Keratinocyte (primary cell): ENCODE measurements at regions not wholly inside any gene's neighbourhood (a gene's known extent, or its start where the extent isn't known, plus 50 kb on each side); places are given as distances from the start of the nearest gene placed in this dataset.

ENCODE experiments used
- DNase-seq: peaks from one replicate; pipeline ENCODE4 v3.0.0-alpha.2; 2011; ENCODE audit warnings: low read depth, missing footprints, low spot score
- FAIRE-seq: peaks from 2 replicates; lab custom pipeline; 2011; peaks lifted over from hg19 to GRCh38; lab: Jason Lieb, UNC
- H2AFZ ChIP-seq: 2 replicates; pipeline ENCODE4 v1.6.0; 2012; ENCODE audit warnings: low read length, control low read depth, inconsistent platforms; ENCODE audit not compliant: control insufficient read depth
- H3K27ac ChIP-seq: 2 replicates; pipeline ENCODE4 v1.5.1; 2011; ENCODE audit warnings: low read length; ENCODE audit not compliant: control insufficient read depth, insufficient read depth
- H3K27me3 ChIP-seq: 3 replicates; pipeline ENCODE4 v1.6.0; 2011; ENCODE audit warnings: low read length; ENCODE audit not compliant: control insufficient read depth, insufficient read depth; ENCODE audit errors: extremely low read depth
- H3K36me3 ChIP-seq, 2 experiments: 2 replicates in 1 of 2; 3 replicates in 1 of 2; pipeline ENCODE4 v1.5.1; 2011; ENCODE audit warnings: low read length in 2 of 2, mild to moderate bottlenecking in 1 of 2; ENCODE audit not compliant: control insufficient read depth in 2 of 2, insufficient read depth in 2 of 2; ENCODE audit errors: extremely low read depth in 1 of 2
- H3K4me1 ChIP-seq: 3 replicates; pipeline ENCODE4 v1.5.1; 2011; ENCODE audit warnings: low read length; ENCODE audit not compliant: control insufficient read depth, insufficient read depth; ENCODE audit errors: extremely low read depth
- H3K4me2 ChIP-seq: 3 replicates; pipeline ENCODE4 v1.6.0; 2011; ENCODE audit warnings: low read depth, low read length; ENCODE audit not compliant: control insufficient read depth, insufficient read depth; ENCODE audit errors: extremely low read depth
- H3K4me3 ChIP-seq, 3 experiments: fragments of 200-600 bp in 1 of 3; sonication (generic) in 1 of 3; 2 replicates in 2 of 3; 3 replicates in 1 of 3; pipeline ENCODE4 v1.5.1; 2011 to 2016; ENCODE audit warnings: low read length in 3 of 3, mild to moderate bottlenecking in 3 of 3, control low read depth in 2 of 3, inconsistent platforms in 1 of 3, low read depth in 1 of 3, mixed read lengths in 1 of 3, mixed run types in 1 of 3, moderate library complexity in 1 of 3; ENCODE audit not compliant: control insufficient read depth in 2 of 3, insufficient read depth in 2 of 3; ENCODE audit errors: extremely low read depth in 1 of 3
- H3K79me2 ChIP-seq: 2 replicates; pipeline ENCODE4 v1.6.0; 2012; ENCODE audit warnings: low read length; ENCODE audit not compliant: control insufficient read depth, insufficient read depth
- H3K9ac ChIP-seq: 3 replicates; pipeline ENCODE4 v1.6.0; 2011; ENCODE audit warnings: low read length; ENCODE audit not compliant: control insufficient read depth, insufficient read depth; ENCODE audit errors: extremely low read depth
- H3K9me1 ChIP-seq: 3 replicates; pipeline ENCODE4 v1.6.0; 2011; ENCODE audit warnings: low read length; ENCODE audit not compliant: control insufficient read depth, insufficient read depth; ENCODE audit errors: extremely low read depth
- H3K9me3 ChIP-seq: 2 replicates; pipeline ENCODE4 v1.5.1; 2012; ENCODE audit warnings: low read depth, low read length; ENCODE audit not compliant: control insufficient read depth
- H4K20me1 ChIP-seq: 3 replicates; pipeline ENCODE4 v1.6.0; 2011; ENCODE audit warnings: low read length; ENCODE audit not compliant: control insufficient read depth, insufficient read depth; ENCODE audit errors: extremely low read depth
- CTCF ChIP-seq, 3 experiments: IDR thresholded peaks in 1 of 3; conservative IDR thresholded peaks in 1 of 3; optimal IDR thresholded peaks in 1 of 3; 2 replicates in 2 of 3; 3 replicates in 1 of 3; pipeline versions ENCODE3 to v1.5.1; 2011; ENCODE audit warnings: low read length in 3 of 3, mild to moderate bottlenecking in 3 of 3, moderate library complexity in 2 of 3, control low read depth in 1 of 3, inconsistent platforms in 1 of 3; ENCODE audit not compliant: insufficient read depth in 2 of 3; ENCODE audit errors: extremely low read depth in 1 of 3
- EZH2 ChIP-seq: IDR thresholded peaks from one replicate; pipeline ENCODE4 v1.6.1; 2012; ENCODE audit warnings: inconsistent platforms, mild to moderate bottlenecking, low read length, moderate library complexity
- dilution Hi-C: fragments of 300-500 bp; cut with MboI; formaldehyde crosslinking; loops from one replicate; pipeline ENCODE4 v1.7.0; 2020; ENCODE audit warnings: low sequenced_read_pairs; ENCODE audit not compliant: extremely low pct_ligation_motif_present

- Histone ChIP-seq H3K9me3 (no peaks in the 10 kb centered on the region), H3K27ac (no peak overlapping the region), H3K4me1 (no peaks in the 10 kb centered on the region), H3K36me3 (no peaks in the 10 kb centered on the region), H3K4me2 (no peak overlapping the region), H3K9ac (no peak overlapping the region), H3K4me3 (no peak overlapping the region), H3K9me1 (no peaks in the 10 kb centered on the region), H4K20me1 (no peaks in the 10 kb centered on the region), H2AFZ (no peak overlapping the region), H3K27me3 (no peaks in the 10 kb centered on the region), H3K79me2 (no peaks in the 10 kb centered on the region)
- TF ChIP-seq EZH2 (no peak), CTCF (optimal IDR thresholded peaks at IDR 0.05 in 1 of 3, IDR thresholded peaks at IDR 0.05 in 1 of 3, conservative IDR thresholded peaks at IDR 0.05 in 1 of 3; ENCODE audit: extremely low read depth in 1 of 3, insufficient read depth in 2 of 3, low read length in 3 of 3) (no peak)
- FAIRE-seq (no peak), DNase-seq (no peak)
- dilution Hi-C loops, result no loop called here
These were observed 51.0 kb upstream of the IRX5 start for GRCh38 chr16:54879681-54880080.

- TF ChIP-seq EZH2, result no peak
- no peak for TF ChIP-seq CTCF (optimal IDR thresholded peaks at IDR 0.05 in 1 of 3, IDR thresholded peaks at IDR 0.05 in 1 of 3, conservative IDR thresholded peaks at IDR 0.05 in 1 of 3; ENCODE audit: extremely low read depth in 1 of 3, insufficient read depth in 2 of 3, low read length in 3 of 3)
- H4K20me1 ChIP-seq, result no peaks in the 10 kb centered on the region
- H3K4me2 ChIP-seq, result no peak overlapping the region
- H3K27ac ChIP-seq, result no peak overlapping the region
- peaks cover 4% of the 10 kb centered on the region for H3K4me1 ChIP-seq
- H3K4me3 ChIP-seq, result no peak overlapping the region
- H3K9me1 ChIP-seq, result no peaks in the 10 kb centered on the region
- no peak for DNase-seq
- dilution Hi-C loops, result no loop called here
- H3K9me3 ChIP-seq, result no peaks in the 10 kb centered on the region
- H3K79me2 ChIP-seq, result no peaks in the 10 kb centered on the region
- H3K27me3 ChIP-seq, result no peaks in the 10 kb centered on the region
- no peaks in the 10 kb centered on the region for H3K36me3 ChIP-seq
- no peak for FAIRE-seq
- H2AFZ ChIP-seq, result no peak overlapping the region
- H3K9ac ChIP-seq, result no peak overlapping the region
These were observed 52.4 kb upstream of the IRX5 start for GRCh38 chr16:54878301-54878700.
